ENCODE measurements at regions not wholly inside any gene's neighbourhood (a gene's known extent, or its start where the extent isn't known, plus 50 kb on each side); places are given as distances from the start of the nearest gene placed in this dataset.

- no peak for TF ChIP-seq CTCF (IDR thresholded peaks at IDR 0.05; ENCODE audit: low read depth, low read length, poor library complexity, severe bottlenecking)
- no peak for TF ChIP-seq EZH2phosphoT487 (IDR thresholded peaks at IDR 0.05; ENCODE audit: borderline replicate concordance, low read length)
Measured at GRCh38 chr1:14009582-14009981, 309.6 kb downstream of the PRDM2 start.

Measured in DOHH2 (cell line).